ENCODE measurements at regions not wholly inside any gene's neighbourhood (a gene's known extent, or its start where the extent isn't known, plus 50 kb on each side); places are given as distances from the start of the nearest gene placed in this dataset.

GRCh38 chr6:9708600-9708999, 706.3 kb downstream of the TFAP2A start:
- Histone ChIP-seq H3K27ac (no peak overlapping the region), H3K4me3 (no peak overlapping the region), H3K9me3 (no peaks in the 10 kb centered on the region), H3K36me3 (no peaks in the 10 kb centered on the region), H3K27me3 (no peaks in the 10 kb centered on the region), H3K4me1 (no peaks in the 10 kb centered on the region)
- ATAC-seq (no peak), DNase-seq (no peak)
- no peak for TF ChIP-seq POLR2A (IDR thresholded peaks at IDR 0.05)
- no peak for TF ChIP-seq CTCF (IDR thresholded peaks at IDR 0.05 in 4 of 5, conservative IDR thresholded peaks at IDR 0.05 in 1 of 5)
- intact Hi-C loops (cut with DNase I; ENCODE audit: low total_unique reads) = no loop called here
- in situ Hi-C loops (cut with MboI; ENCODE audit: low sequenced_read_pairs in 4 of 4) = no loop called here

GRCh38 chr6:9704989-9705388, 709.9 kb downstream of the TFAP2A start:
- no peak for DNase-seq
- no peak for ATAC-seq
- in situ Hi-C loops (cut with MboI; ENCODE audit: low sequenced_read_pairs in 4 of 4) (no loop called here), intact Hi-C loops (cut with DNase I; ENCODE audit: low total_unique reads) (no loop called here)
- H3K27me3 ChIP-seq = no peaks in the 10 kb centered on the region
- H3K4me3 ChIP-seq = no peak overlapping the region
- TF ChIP-seq POLR2A (IDR thresholded peaks at IDR 0.05) = no peak
- TF ChIP-seq CTCF (IDR thresholded peaks at IDR 0.05 in 4 of 5, conservative IDR thresholded peaks at IDR 0.05 in 1 of 5) = no peak
- no peak overlapping the region for H3K27ac ChIP-seq
- H3K36me3 ChIP-seq = no peaks in the 10 kb centered on the region
- H3K4me1 ChIP-seq = no peaks in the 10 kb centered on the region
- no peaks in the 10 kb centered on the region for H3K9me3 ChIP-seq

GRCh38 chr6:9702914-9703313, 712.0 kb downstream of the TFAP2A start:
- in situ Hi-C loops (cut with MboI; ENCODE audit: low sequenced_read_pairs in 4 of 4) = no loop called here
- Histone ChIP-seq H3K27me3 (no peaks in the 10 kb centered on the region), H3K4me1 (no peaks in the 10 kb centered on the region), H3K4me3 (no peak overlapping the region), H3K36me3 (no peaks in the 10 kb centered on the region), H3K27ac (no peak overlapping the region), H3K9me3 (no peaks in the 10 kb centered on the region)
- TF ChIP-seq CTCF (IDR thresholded peaks at IDR 0.05 in 4 of 5, conservative IDR thresholded peaks at IDR 0.05 in 1 of 5) (no peak), POLR2A (IDR thresholded peaks at IDR 0.05) (no peak)
- intact Hi-C loops (cut with DNase I; ENCODE audit: low total_unique reads) = no loop called here
- DNase-seq (no peak), ATAC-seq (no peak)

- intact Hi-C loops (cut with DNase I; ENCODE audit: low total_unique reads) (no loop called here), in situ Hi-C loops (cut with MboI; ENCODE audit: low sequenced_read_pairs in 4 of 4) (no loop called here)
- no peak for TF ChIP-seq CTCF (IDR thresholded peaks at IDR 0.05 in 4 of 5, conservative IDR thresholded peaks at IDR 0.05 in 1 of 5)
- TF ChIP-seq POLR2A (IDR thresholded peaks at IDR 0.05) = no peak
- Histone ChIP-seq H3K36me3 (no peaks in the 10 kb centered on the region), H3K27ac (no peak overlapping the region), H3K27me3 (no peaks in the 10 kb centered on the region), H3K9me3 (no peaks in the 10 kb centered on the region), H3K4me3 (no peak overlapping the region), H3K4me1 (no peaks in the 10 kb centered on the region)
- ATAC-seq (no peak), DNase-seq (no peak)
Measured at GRCh38 chr6:9699888-9700287, 715.0 kb downstream of the TFAP2A start.

- Histone ChIP-seq H3K4me1 (no peaks in the 10 kb centered on the region), H3K36me3 (no peaks in the 10 kb centered on the region), H3K4me3 (no peak overlapping the region), H3K27me3 (no peaks in the 10 kb centered on the region), H3K27ac (no peak overlapping the region), H3K9me3 (no peaks in the 10 kb centered on the region)
- TF ChIP-seq CTCF (IDR thresholded peaks at IDR 0.05 in 4 of 5, conservative IDR thresholded peaks at IDR 0.05 in 1 of 5) (no peak), POLR2A (IDR thresholded peaks at IDR 0.05) (no peak)
- ATAC-seq (no peak), DNase-seq (no peak)
- intact Hi-C loops (cut with DNase I; ENCODE audit: low total_unique reads) (no loop called here), in situ Hi-C loops (cut with MboI; ENCODE audit: low sequenced_read_pairs in 4 of 4) (no loop called here)
Measured at GRCh38 chr6:9697263-9697931, 717.5 kb downstream of the TFAP2A start.

Data from gastrocnemius medialis (tissue), 4 donors.